H1 (cell line): ENCODE measurements at regions not wholly inside any gene's neighbourhood (a gene's known extent, or its start where the extent isn't known, plus 50 kb on each side); places are given as distances from the start of the nearest gene placed in this dataset.

Experiments
- CTBP2 ChIP-seq: IDR thresholded peaks from 2 replicates; pipeline ENCODE4 v1.7.0; 2011; ENCODE audit warnings: borderline replicate concordance, mild to moderate bottlenecking, moderate library complexity, mixed read lengths, low read length; ENCODE audit not compliant: insufficient read depth, insufficient read length
- KDM1A ChIP-seq: fragments of 200-600, 300-600 bp; sonication (generic); IDR thresholded peaks from 2 replicates; pipeline ENCODE4 v1.7.1; 2016; ENCODE audit warnings: mild to moderate bottlenecking, low read length, borderline replicate concordance
- KDM5A ChIP-seq: fragments of 200-600 bp; IDR thresholded peaks from 2 replicates; pipeline ENCODE4 v1.7.1; 2012; ENCODE audit warnings: mild to moderate bottlenecking, low read length, inconsistent platforms, mixed read lengths
- MAFK ChIP-seq: IDR thresholded peaks from 2 replicates; pipeline ENCODE4 v1.6.1; 2012; ENCODE audit warnings: low read depth, mild to moderate bottlenecking, improper control_type of control experiment, low read length
- NANOG ChIP-seq: IDR thresholded peaks from 2 replicates; pipeline ENCODE4 v1.6.1; 2011; ENCODE audit warnings: low read length, low read depth, mild to moderate bottlenecking, inconsistent platforms; ENCODE audit not compliant: insufficient read depth, poor library complexity, severe bottlenecking
- POU5F1 ChIP-seq: IDR thresholded peaks from 2 replicates; pipeline ENCODE4 v1.6.1; 2011; ENCODE audit warnings: low read depth, mild to moderate bottlenecking, low read length, moderate library complexity
- RAD21 ChIP-seq, 2 experiments: IDR thresholded peaks in 1 of 2; conservative IDR thresholded peaks in 1 of 2; 2 replicates each; pipeline ENCODE4 v1.6.1; 2011; ENCODE audit warnings: low read depth in 2 of 2, low read length in 2 of 2, improper control_type of control experiment in 1 of 2, inconsistent platforms in 1 of 2, mild to moderate bottlenecking in 1 of 2, moderate library complexity in 1 of 2
- RFX5 ChIP-seq: IDR thresholded peaks from 2 replicates; pipeline ENCODE4 v1.6.1; 2011; ENCODE audit warnings: low read depth, low read length, improper control_type of control experiment, borderline replicate concordance
- SAP30 ChIP-seq: fragments of 300-600 bp; sonication (generic); IDR thresholded peaks from 2 replicates; pipeline ENCODE4 v1.7.1; 2012; ENCODE audit warnings: low read length, moderate library complexity, mild to moderate bottlenecking, inconsistent platforms; ENCODE audit not compliant: insufficient read depth, insufficient replicate concordance
- SIRT6 ChIP-seq: IDR thresholded peaks from one replicate; pipeline ENCODE4 v1.7.1; 2012; ENCODE audit warnings: low read length, inconsistent platforms

GRCh38 chr4:138572007-138572406, 329.9 kb upstream of the SLC7A11 start (continued):
- TF ChIP-seq POU5F1 (no peak), NANOG (no peak), MAFK (no peak), RAD21 (IDR thresholded peaks at IDR 0.05 in 1 of 2, conservative IDR thresholded peaks at IDR 0.05 in 1 of 2; ENCODE audit: low read depth in 2 of 2, low read length in 2 of 2) (no peak), SIRT6 (no peak), RFX5 (no peak), KDM5A (no peak), SAP30 (no peak), KDM1A (no peak), CTBP2 (no peak)
